ENCODE measurements at regions not wholly inside any gene's neighbourhood (a gene's known extent, or its start where the extent isn't known, plus 50 kb on each side); places are given as distances from the start of the nearest gene placed in this dataset.

- H3K36me3 ChIP-seq (ENCODE audit: control insufficient read depth, insufficient read depth, low read length), result no peaks in the 10 kb centered on the region
- WGBS, 2 experiments (ENCODE audit: insufficient coverage in 1 of 2, insufficient read length in 1 of 2), result 67 to 89% methylated on average over 2 to 8 of the region's 8 CpGs
These were observed 189.1 kb upstream of the INHBA start for GRCh38 chr7:41891950-41892349.

DNA sequence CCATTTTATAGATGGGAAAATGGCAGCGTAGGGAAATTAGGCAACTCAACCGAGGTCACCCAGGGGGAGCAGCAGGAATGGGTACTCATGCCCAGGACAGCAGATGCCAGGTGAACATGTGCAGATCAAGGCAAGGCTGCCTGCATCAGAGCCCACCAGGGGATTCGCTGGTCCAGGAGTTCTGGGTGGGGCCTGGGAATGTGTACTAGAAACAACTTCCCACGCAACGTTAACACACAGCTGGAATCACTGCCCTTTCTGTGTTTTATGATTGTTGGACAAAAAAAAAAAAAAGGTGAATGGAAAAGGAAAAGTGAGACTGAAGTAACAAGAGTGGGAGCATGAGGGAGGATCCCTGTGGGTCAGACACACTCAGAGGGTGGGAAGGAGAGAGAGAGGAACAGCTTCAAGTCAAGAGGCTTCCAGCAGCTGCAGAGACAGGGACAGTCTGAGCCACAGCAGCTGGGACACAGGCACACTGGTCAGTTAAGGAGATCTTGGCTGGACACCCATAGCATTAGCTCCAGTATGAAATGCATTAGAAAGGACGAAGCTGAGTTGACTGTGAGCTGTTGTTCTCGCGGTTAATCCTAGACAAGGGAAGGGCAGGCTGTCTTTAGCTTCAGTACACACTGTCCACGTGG lies 187.9 kb upstream of the INHBA start:
- H3K4me3 ChIP-seq (ENCODE audit: low read length), result no peak overlapping the region
- H3K27ac ChIP-seq (ENCODE audit: low read depth, low read length), result no peak overlapping the region
- no peak for TF ChIP-seq CTCF (conservative IDR thresholded peaks at IDR 0.05)
- no peak overlapping the region for H3K9ac ChIP-seq (ENCODE audit: extremely low read depth, low read length, poor library complexity, severe bottlenecking)
- Mint-ChIP-seq H3K4me1 (peaks cover 3% of the 10 kb centered on the region), H3K27me3 (ENCODE audit: insufficient read depth) (no peaks in the 10 kb centered on the region), H3K4me3 (no peak overlapping the region), H3K36me3 (ENCODE audit: low read depth) (no peaks in the 10 kb centered on the region), H3K9me3 (no peaks in the 10 kb centered on the region), H3K27ac (no peak overlapping the region)
- H3K27me3 ChIP-seq (ENCODE audit: control insufficient read depth, insufficient read depth, low read length, poor library complexity, severe bottlenecking), result no peaks in the 10 kb centered on the region
- no peak for DNase-seq
- H3K4me1 ChIP-seq (ENCODE audit: control insufficient read depth, insufficient read depth, low read length), result peaks cover 3% of the 10 kb centered on the region
- no peaks in the 10 kb centered on the region for H3K36me3 ChIP-seq (ENCODE audit: control insufficient read depth, insufficient read depth, low read length)
- 86 to 93% methylated on average over 7 to 9 of the region's 9 CpGs for WGBS, 2 experiments (ENCODE audit: insufficient coverage in 1 of 2, insufficient read length in 1 of 2)
- no peaks in the 10 kb centered on the region for H3K9me3 ChIP-seq (ENCODE audit: control insufficient read depth, low read length)

More at GRCh38 chr7:41891950-41892349, 189.1 kb upstream of the INHBA start:
- no peaks in the 10 kb centered on the region for H3K9me3 Mint-ChIP-seq
- H3K4me3 ChIP-seq (ENCODE audit: low read length), result no peak overlapping the region
- H3K27me3 Mint-ChIP-seq (ENCODE audit: insufficient read depth), result no peaks in the 10 kb centered on the region
- peaks cover 3% of the 10 kb centered on the region for H3K4me1 Mint-ChIP-seq
- H3K27me3 ChIP-seq (ENCODE audit: control insufficient read depth, insufficient read depth, low read length, poor library complexity, severe bottlenecking), result no peaks in the 10 kb centered on the region
- H3K36me3 Mint-ChIP-seq (ENCODE audit: low read depth), result no peaks in the 10 kb centered on the region
- no peak overlapping the region for H3K27ac Mint-ChIP-seq
- H3K4me1 ChIP-seq (ENCODE audit: control insufficient read depth, insufficient read depth, low read length), result no peaks in the 10 kb centered on the region
- no peak for TF ChIP-seq CTCF (conservative IDR thresholded peaks at IDR 0.05)
- no peak overlapping the region for H3K27ac ChIP-seq (ENCODE audit: low read depth, low read length)
- H3K9ac ChIP-seq (ENCODE audit: extremely low read depth, low read length, poor library complexity, severe bottlenecking), result no peak overlapping the region
- H3K9me3 ChIP-seq (ENCODE audit: control insufficient read depth, low read length), result no peaks in the 10 kb centered on the region
- no peak for DNase-seq
- no peak overlapping the region for H3K4me3 Mint-ChIP-seq

GRCh38 chr7:41889472-41889871 lies 186.6 kb upstream of the INHBA start:
- 96 to 100% methylated on average over 4 of the region's 4 CpGs for WGBS, 2 experiments (ENCODE audit: insufficient coverage in 1 of 2, insufficient read length in 1 of 2)
- Histone ChIP-seq H3K4me1 (ENCODE audit: control insufficient read depth, insufficient read depth, low read length) (peaks cover 3% of the 10 kb centered on the region), H3K36me3 (ENCODE audit: control insufficient read depth, insufficient read depth, low read length) (no peaks in the 10 kb centered on the region), H3K27ac (ENCODE audit: low read depth, low read length) (no peak overlapping the region), H3K9ac (ENCODE audit: extremely low read depth, low read length, poor library complexity, severe bottlenecking) (no peak overlapping the region), H3K4me3 (ENCODE audit: low read length) (no peak overlapping the region), H3K27me3 (ENCODE audit: control insufficient read depth, insufficient read depth, low read length, poor library complexity, severe bottlenecking) (no peaks in the 10 kb centered on the region), H3K9me3 (ENCODE audit: control insufficient read depth, low read length) (no peaks in the 10 kb centered on the region)
- peaks cover 3% of the 10 kb centered on the region for H3K4me1 Mint-ChIP-seq
- no peaks in the 10 kb centered on the region for H3K9me3 Mint-ChIP-seq
- no peak overlapping the region for H3K4me3 Mint-ChIP-seq
- no peak overlapping the region for H3K27ac Mint-ChIP-seq
- DNase-seq, result no peak
- H3K27me3 Mint-ChIP-seq (ENCODE audit: insufficient read depth), result no peaks in the 10 kb centered on the region
- no peaks in the 10 kb centered on the region for H3K36me3 Mint-ChIP-seq (ENCODE audit: low read depth)
- no peak for TF ChIP-seq CTCF (conservative IDR thresholded peaks at IDR 0.05)

All from endodermal cell (in vitro differentiated cells).